Neural progenitor cell (in vitro differentiated cells): ENCODE measurements at regions not wholly inside any gene's neighbourhood (a gene's known extent, or its start where the extent isn't known, plus 50 kb on each side); places are given as distances from the start of the nearest gene placed in this dataset.

Experiments used
- EZH2 ChIP-seq: fragments of 200-600 bp; sonication (generic); IDR thresholded peaks from 2 replicates; pipeline ENCODE4 v1.6.1; 2017; ENCODE audit warnings: antibody characterized with exemption, mild to moderate bottlenecking, moderate library complexity
- EZH2phosphoT487 ChIP-seq: fragments of 200-600 bp; sonication (generic); IDR thresholded peaks from 2 replicates; pipeline ENCODE4 v1.6.1; 2017; ENCODE audit warnings: antibody characterized with exemption
- TF ChIP-seq, protein P1 (sequence below): fragments of 200-600 bp; sonication (generic); IDR thresholded peaks from 2 replicates; pipeline ENCODE4 v1.5.1; 2017; ENCODE audit warnings: antibody characterized with exemption, mild to moderate bottlenecking

DNA sequence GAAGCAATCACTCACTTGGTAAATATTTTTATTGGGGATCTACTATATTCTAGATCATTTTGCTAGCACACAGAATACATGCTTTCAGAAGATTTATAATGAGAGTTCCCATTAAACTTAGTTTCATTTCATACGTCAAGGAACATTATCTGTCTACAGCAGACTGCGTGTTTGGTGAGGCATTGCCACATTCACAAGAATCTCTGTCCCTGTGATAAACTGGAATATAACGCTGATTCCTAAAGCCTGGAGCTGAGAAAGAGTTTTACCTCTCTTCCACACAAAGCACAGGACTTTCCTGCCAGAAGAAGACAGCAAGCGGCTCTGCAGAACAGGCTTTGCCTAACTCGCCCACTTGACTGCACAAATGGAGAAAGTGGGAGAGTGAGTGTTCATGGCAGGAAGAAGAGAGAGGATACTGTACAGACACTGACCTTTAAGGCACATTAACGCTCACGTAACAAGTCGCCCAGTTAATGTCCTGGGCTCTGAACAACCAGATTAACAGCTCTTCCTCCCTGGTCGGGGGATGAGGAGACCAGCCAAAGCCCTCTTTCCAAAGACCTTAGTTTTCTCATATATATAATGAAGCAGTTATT is 356.2 kb downstream of the GPD2 start:
- TF ChIP-seq EZH2, result no peak
- TF ChIP-seq, protein P1, sequence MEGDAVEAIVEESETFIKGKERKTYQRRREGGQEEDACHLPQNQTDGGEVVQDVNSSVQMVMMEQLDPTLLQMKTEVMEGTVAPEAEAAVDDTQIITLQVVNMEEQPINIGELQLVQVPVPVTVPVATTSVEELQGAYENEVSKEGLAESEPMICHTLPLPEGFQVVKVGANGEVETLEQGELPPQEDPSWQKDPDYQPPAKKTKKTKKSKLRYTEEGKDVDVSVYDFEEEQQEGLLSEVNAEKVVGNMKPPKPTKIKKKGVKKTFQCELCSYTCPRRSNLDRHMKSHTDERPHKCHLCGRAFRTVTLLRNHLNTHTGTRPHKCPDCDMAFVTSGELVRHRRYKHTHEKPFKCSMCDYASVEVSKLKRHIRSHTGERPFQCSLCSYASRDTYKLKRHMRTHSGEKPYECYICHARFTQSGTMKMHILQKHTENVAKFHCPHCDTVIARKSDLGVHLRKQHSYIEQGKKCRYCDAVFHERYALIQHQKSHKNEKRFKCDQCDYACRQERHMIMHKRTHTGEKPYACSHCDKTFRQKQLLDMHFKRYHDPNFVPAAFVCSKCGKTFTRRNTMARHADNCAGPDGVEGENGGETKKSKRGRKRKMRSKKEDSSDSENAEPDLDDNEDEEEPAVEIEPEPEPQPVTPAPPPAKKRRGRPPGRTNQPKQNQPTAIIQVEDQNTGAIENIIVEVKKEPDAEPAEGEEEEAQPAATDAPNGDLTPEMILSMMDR, result no peak
- no peak for TF ChIP-seq EZH2phosphoT487
